ENCODE measurements at regions not wholly inside any gene's neighbourhood (a gene's known extent, or its start where the extent isn't known, plus 50 kb on each side); places are given as distances from the start of the nearest gene placed in this dataset.

DNA sequence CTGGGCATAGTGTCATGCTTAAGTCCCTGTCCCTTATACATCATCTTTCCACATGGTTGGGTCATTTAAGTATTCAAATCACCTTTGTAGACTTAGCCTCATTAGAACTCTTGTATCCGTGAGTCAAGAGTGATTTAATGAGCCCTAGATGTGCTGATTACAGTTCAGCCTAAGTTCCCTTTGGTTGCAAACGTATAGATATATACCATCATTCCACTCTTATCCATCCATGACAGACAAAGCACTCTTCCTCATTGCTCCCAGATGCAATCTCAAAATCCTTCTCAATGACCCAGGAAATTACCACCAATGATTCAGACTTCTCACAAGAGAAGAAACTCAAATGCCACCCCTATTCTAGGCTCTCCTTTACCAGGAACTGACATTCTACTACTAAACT lies 50.2 kb upstream of the C3orf49 start:
- no peak for DNase-seq (ENCODE audit: extremely low read depth, low read depth)

Data from NCI-H460 (cell line).